Neuronal stem cell (in vitro differentiated cells): ENCODE measurements at regions not wholly inside any gene's neighbourhood (a gene's known extent, or its start where the extent isn't known, plus 50 kb on each side); places are given as distances from the start of the nearest gene placed in this dataset. TPM values are rescaled to one million over a fixed set of nuclear protein-coding genes. Genes with fewer than 3 reads are reported as not detected.

Source experiments
- DNase-seq: peaks from one replicate; pipeline ENCODE4 v3.0.0-alpha.2; 2013; ENCODE audit warnings: low spot score
- H2AFZ ChIP-seq: one replicate; pipeline ENCODE4 v1.6.1; 2013; ENCODE audit warnings: mild to moderate bottlenecking, low read length, inconsistent platforms
- H2AK5ac ChIP-seq: 2 replicates; pipeline ENCODE4 v1.6.1; 2013; ENCODE audit warnings: low read depth, mild to moderate bottlenecking, inconsistent platforms, low read length, moderate library complexity, mixed read lengths
- H2BK120ac ChIP-seq: 2 replicates; pipeline ENCODE4 v1.6.1; 2013; ENCODE audit warnings: low read depth, mild to moderate bottlenecking, inconsistent platforms, low read length, moderate library complexity, mixed read lengths
- H2BK12ac ChIP-seq: one replicate; pipeline ENCODE4 v1.6.1; 2013; ENCODE audit warnings: low read length, inconsistent platforms
- H2BK15ac ChIP-seq: 2 replicates; pipeline ENCODE4 v1.6.1; 2013; ENCODE audit warnings: mild to moderate bottlenecking, low read length, inconsistent platforms, mixed read lengths
- H2BK5ac ChIP-seq: one replicate; pipeline ENCODE4 v1.6.1; 2013; ENCODE audit warnings: inconsistent platforms, mild to moderate bottlenecking, low read length, moderate library complexity
- H3K14ac ChIP-seq: one replicate; pipeline ENCODE4 v1.6.1; 2013; ENCODE audit warnings: low read length, inconsistent platforms
- H3K18ac ChIP-seq: 2 replicates; pipeline ENCODE4 v1.6.1; 2013; ENCODE audit warnings: low read length, inconsistent platforms
- H3K23ac ChIP-seq: 2 replicates; pipeline ENCODE4 v1.6.1; 2013; ENCODE audit warnings: low read depth, mild to moderate bottlenecking, mixed read lengths, low read length, inconsistent platforms; ENCODE audit not compliant: poor library complexity
- H3K27ac ChIP-seq: replicated peaks from 3 replicates; pipeline ENCODE4 v1.5.1; 2013; ENCODE audit warnings: low read length, inconsistent platforms
- H3K27me3 ChIP-seq, 3 experiments: 2 replicates each; pipeline ENCODE4 v1.6.1; 2013; ENCODE audit warnings: low read length in 3 of 3, mild to moderate bottlenecking in 2 of 3, inconsistent platforms in 1 of 3, low read depth in 1 of 3, mixed read lengths in 1 of 3, moderate library complexity in 1 of 3; ENCODE audit not compliant: control insufficient read depth in 3 of 3, insufficient read depth in 3 of 3
- H3K36me3 ChIP-seq, 2 donors: replicated peaks in 1 of 2; 2 replicates each; pipeline ENCODE4 v1.6.1; 2013; ENCODE audit warnings: low read length in 2 of 2; ENCODE audit not compliant: control insufficient read depth in 2 of 2, insufficient read depth in 2 of 2
- H3K4ac ChIP-seq: 2 replicates; pipeline ENCODE4 v1.6.1; 2013; ENCODE audit warnings: inconsistent platforms, mild to moderate bottlenecking, low read length, moderate library complexity
- H3K4me1 ChIP-seq, 2 donors: 1 replicate in 1 of 2; 2 replicates in 1 of 2; pipeline ENCODE4 v1.6.1; 2013; ENCODE audit warnings: low read length in 2 of 2, low read depth in 1 of 2; ENCODE audit not compliant: control insufficient read depth in 2 of 2, insufficient read depth in 1 of 2
- H3K4me2 ChIP-seq: one replicate; pipeline ENCODE4 v1.6.1; 2013; ENCODE audit warnings: mild to moderate bottlenecking, low read length, inconsistent platforms; ENCODE audit not compliant: insufficient read depth, poor library complexity, severe bottlenecking
- H3K4me3 ChIP-seq, 2 donors: 2 replicates each; pipeline ENCODE4 v1.5.1; 2013; ENCODE audit warnings: low read length in 2 of 2, mild to moderate bottlenecking in 2 of 2, inconsistent platforms in 1 of 2, moderate library complexity in 1 of 2
- H3K79me1 ChIP-seq: one replicate; pipeline ENCODE4 v1.6.1; 2013; ENCODE audit warnings: low read depth, mild to moderate bottlenecking, inconsistent platforms, low read length, moderate library complexity
- H3K9ac ChIP-seq: one replicate; pipeline ENCODE4 v1.6.1; 2013; ENCODE audit warnings: mild to moderate bottlenecking, low read depth, low read length, inconsistent platforms; ENCODE audit not compliant: poor library complexity
- H3K9me3 ChIP-seq, 2 donors: replicated peaks in 1 of 2; 2 replicates each; pipeline versions ENCODE3 to v1.6.1; 2013; ENCODE audit warnings: low read length in 2 of 2, mild to moderate bottlenecking in 2 of 2, inconsistent platforms in 1 of 2, low read depth in 1 of 2, mixed read lengths in 1 of 2, moderate library complexity in 1 of 2; ENCODE audit not compliant: control insufficient read depth in 2 of 2, insufficient read depth in 1 of 2
- H4K8ac ChIP-seq: one replicate; pipeline ENCODE4 v1.6.1; 2013; ENCODE audit warnings: low read depth, mild to moderate bottlenecking, inconsistent platforms, low read length, moderate library complexity
- H4K91ac ChIP-seq: one replicate; pipeline ENCODE4 v1.6.1; 2013; ENCODE audit warnings: low read length, low read depth, mild to moderate bottlenecking, inconsistent platforms; ENCODE audit not compliant: poor library complexity
- small RNA-seq: library from polyadenylated mRNA; stranded (forward); fragments of <200 nt; extraction: miRNeasy Mini kit (QIAGEN cat#:217004); gene quantifications from one replicate; pipeline ENCODE3, GENCODE V24; 2013; ENCODE audit not compliant: insufficient read depth

DNA sequence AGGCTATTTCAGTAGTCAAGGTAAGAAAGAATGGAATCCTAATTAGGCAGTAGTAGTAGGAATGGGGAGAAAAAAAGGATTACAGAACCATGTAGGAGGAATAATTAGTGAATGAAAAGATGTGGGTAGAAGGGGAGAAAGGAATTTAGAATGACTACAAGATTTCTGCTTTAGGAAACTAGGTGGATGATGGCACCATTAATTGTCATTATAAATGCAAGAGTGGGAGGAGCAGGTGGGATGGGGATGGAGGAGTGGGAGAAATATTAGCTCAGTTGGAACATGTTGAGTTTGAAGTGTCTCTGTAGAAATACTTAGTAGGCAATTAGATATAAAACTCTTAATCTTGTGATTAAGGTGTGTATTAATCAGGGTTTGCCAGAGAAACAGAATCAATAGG, 50.0 kb upstream of the C21orf91 start:
- H3K4ac ChIP-seq = no peak overlapping the region
- no peak overlapping the region for H2BK5ac ChIP-seq
- H3K4me3 ChIP-seq = no peak overlapping the region
- H4K91ac ChIP-seq = no peak overlapping the region
- H3K4me2 ChIP-seq = no peak overlapping the region
- H3K23ac ChIP-seq = no peak overlapping the region
- H3K27ac ChIP-seq = no peak overlapping the region
- no peaks in the 10 kb centered on the region for H3K36me3 ChIP-seq
- no peak overlapping the region for H2AFZ ChIP-seq
- no peaks in the 10 kb centered on the region for H3K27me3 ChIP-seq
- H2BK15ac ChIP-seq = no peak overlapping the region
- no peak overlapping the region for H2BK120ac ChIP-seq
- no peaks in the 10 kb centered on the region for H3K4me1 ChIP-seq
- no peak overlapping the region for H2BK12ac ChIP-seq
- no peaks in the 10 kb centered on the region for H3K79me1 ChIP-seq
- H3K14ac ChIP-seq = no peak overlapping the region
- H2AK5ac ChIP-seq = no peak overlapping the region
- H3K9ac ChIP-seq = no peak overlapping the region
- no peak for DNase-seq
- H3K18ac ChIP-seq = no peak overlapping the region
- H3K9me3 ChIP-seq = no peaks in the 10 kb centered on the region
- no peak overlapping the region for H4K8ac ChIP-seq

Small RNA genes lying in the stretch of these regions (small RNA-seq; reads per million reads assigned to genes)
- not detected for gene RPL37P3
